ENCODE measurements at regions not wholly inside any gene's neighbourhood (a gene's known extent, or its start where the extent isn't known, plus 50 kb on each side); places are given as distances from the start of the nearest gene placed in this dataset.

GRCh38 chr15:66946578-66947164, 118.7 kb upstream of the SMAD3 start:
- DNase-seq (ENCODE audit: low read depth), result peak; percentile 76

GRCh38 chr15:66947471-66947870, 117.9 kb upstream of the SMAD3 start:
- DNase-seq (ENCODE audit: low read depth), result no peak

- peak; percentile 71 for DNase-seq (ENCODE audit: low read depth)
Measured at GRCh38 chr15:66948294-66948693, 117.1 kb upstream of the SMAD3 start.

DNA sequence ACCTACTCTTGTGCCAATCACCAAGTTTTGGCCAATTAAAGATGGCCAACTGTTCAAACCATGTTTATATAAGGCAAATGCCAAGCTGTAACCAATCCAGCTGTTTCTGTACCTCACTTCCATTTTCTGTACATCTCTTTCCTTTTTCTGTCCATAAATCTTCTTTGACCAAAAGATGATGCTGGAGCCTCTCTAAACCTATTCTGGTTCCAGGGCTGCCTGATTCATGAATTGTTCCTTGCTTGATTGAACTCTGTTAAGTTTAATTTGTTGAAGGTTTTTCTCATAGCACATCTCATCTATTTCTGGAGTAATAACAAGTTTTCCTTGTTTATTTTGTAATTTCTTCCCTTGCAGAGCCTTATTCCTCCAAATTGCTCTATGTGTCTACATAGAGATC, 115.3 kb upstream of the SMAD3 start:
- DNase-seq (ENCODE audit: low read depth), result no peak

GRCh38 chr15:66951531-66952320, 113.7 kb upstream of the SMAD3 start:
- DNase-seq (ENCODE audit: low read depth), result no peak

DNA sequence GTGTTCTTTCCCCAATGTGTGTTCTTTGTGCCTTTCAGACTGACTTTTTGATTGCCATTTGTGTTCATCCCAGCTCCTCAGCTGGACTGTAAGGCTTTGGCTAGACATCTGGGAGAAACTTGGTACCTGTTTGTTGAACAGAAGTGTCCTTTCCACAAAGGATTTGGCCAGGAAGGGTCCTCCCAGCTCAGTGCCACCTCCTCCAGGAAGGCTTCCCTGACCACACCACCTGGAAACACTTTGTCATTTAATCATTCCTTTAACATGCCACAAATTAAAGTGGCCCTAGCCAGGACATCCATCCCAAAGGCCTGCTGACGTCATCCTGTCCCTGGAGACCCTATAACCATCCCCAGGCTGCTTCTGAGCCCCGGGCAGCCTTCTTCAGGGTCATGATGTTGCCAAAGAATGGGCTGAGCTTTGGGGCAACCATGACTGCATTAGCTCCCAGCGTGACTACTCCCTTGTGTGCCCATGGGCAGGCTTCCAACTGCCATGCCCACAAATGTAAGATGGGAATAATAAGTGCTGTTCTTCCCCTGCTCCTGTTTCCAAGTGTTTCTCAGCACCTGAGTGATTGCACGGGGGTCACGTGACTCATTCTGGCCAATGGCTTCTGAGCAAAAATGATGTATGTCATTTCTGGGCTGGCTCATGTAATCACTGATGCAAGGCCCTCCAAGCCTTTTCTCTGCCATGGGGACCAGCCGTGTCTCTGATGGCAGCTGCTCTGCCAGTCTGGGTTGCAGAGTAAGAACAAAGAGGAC, 112.5 kb upstream of the SMAD3 start:
- no peak for DNase-seq (ENCODE audit: low read depth)

DNA sequence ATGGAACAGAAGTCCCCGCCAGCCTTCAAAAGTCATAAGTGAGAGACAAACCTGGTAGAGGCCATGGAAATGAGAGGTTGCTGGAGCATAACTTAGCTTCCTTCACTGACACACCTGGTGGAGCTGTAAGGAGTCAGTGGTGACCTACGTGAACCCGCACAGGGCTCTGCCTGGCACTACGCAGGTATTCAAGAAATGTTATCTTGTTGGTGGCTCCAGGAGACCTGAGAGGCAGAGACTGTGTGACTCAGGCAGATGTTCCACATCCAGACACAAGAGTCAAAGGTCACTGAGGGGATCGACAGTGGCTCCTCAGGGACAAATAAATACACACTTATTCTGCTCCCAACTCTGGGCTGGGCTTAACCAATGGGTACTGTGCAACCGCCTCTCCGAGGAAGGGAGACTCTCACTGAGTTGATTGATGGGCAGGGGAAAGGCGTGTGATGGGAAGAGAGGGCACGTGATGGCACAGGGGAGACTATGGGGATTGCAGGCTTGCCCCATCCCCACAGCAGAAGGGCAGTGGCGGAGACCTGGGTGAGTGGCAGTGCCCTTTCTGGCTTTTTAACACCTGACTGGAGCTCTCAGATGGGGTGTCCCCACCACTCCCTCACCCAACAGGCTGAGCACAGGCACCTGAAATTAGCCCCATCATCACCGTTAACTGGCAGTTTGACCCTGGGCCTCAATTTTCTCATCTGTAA, 111.7 kb upstream of the SMAD3 start:
- DNase-seq (ENCODE audit: low read depth), result no peak

GRCh38 chr15:66954601-66955000, 110.8 kb upstream of the SMAD3 start:
- DNase-seq (ENCODE audit: low read depth), result no peak

GRCh38 chr15:66955001-66955516, 110.3 kb upstream of the SMAD3 start:
- DNase-seq (ENCODE audit: low read depth), result no peak

- DNase-seq (ENCODE audit: low read depth), result peak; percentile 91
Measured at GRCh38 chr15:66955871-66956585, 109.4 kb upstream of the SMAD3 start.

DNA sequence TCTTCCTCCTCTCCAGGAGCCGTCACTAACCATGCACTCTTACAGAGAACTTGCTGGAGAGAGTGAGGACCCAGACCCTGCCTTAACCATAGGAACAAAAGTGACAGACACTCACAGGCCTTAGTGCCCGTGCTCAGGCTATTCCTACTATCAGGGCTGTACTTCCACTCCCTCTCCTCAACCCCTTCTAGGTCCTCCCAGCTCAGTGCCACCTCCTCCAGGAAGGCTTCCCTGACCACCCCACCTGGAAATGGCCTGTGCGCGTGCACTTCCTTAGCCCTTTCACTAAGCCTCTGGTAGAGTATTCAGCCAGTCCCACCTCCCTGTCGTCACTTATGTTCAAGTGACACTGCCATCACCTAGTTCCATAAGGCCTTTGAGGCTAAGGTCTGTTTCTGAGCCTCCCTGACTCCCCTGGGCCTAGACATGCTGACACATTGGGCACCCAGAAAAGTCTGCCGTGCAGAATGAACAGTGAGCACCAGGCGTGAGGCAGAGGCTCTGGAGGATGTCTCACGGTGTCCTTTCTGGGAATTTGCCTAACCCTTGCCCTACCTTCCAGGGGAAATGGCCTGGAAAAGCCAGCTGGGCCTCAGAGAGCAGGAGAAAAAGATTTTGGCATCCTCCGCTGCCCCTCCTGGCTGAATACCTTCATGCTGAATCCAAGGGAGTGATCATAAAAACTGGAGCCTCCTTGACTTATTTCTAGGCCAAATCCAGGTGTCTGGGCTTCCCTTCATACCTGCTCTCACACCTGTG, 108.6 kb upstream of the SMAD3 start:
- DNase-seq (ENCODE audit: low read depth), result no peak

DNA sequence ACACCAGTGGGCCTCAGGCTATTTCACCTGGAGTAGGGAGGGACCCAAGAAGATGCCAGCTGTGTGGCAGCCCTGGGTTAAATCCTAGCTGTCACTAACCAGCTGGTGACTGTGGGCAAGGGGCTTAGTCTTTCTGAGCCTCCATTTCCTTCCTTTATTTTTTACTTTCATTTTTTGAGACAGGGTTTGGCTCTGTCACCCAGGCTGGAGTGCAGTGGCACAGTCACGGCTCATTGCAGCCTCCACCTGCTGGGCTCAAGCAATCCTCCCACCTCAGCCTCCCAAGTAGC, 108.0 kb upstream of the SMAD3 start:
- no peak for DNase-seq (ENCODE audit: low read depth)

- no peak for DNase-seq (ENCODE audit: low read depth)
Measured at GRCh38 chr15:66959066-66959465, 106.3 kb upstream of the SMAD3 start.

GRCh38 chr15:66959875-66960274, 105.5 kb upstream of the SMAD3 start:
- DNase-seq (ENCODE audit: low read depth), result no peak

- no peak for DNase-seq (ENCODE audit: low read depth)
Measured at GRCh38 chr15:66960519-66960918, 104.9 kb upstream of the SMAD3 start.

DNA sequence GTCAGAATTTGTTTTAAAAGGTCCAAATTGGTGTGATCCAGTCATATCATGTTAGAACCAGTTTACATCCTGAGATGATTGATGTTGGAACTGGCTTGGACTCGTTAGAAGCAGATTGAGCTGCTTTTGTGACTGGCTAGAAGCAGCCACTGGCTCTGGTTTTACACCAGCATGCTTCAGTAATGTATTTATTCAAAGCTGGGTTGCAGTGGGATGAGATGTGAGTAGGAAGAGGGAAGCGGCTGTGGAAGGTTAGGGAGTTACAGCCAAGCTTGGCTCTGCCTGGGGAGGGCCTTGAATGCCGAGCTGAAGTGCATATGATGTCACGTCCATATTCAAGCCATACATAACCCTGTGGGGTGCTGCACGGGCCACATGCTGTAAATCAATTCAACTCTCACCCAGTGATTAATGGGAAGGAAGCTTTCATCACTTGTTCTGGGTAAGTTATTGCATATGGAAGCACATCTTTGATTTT, 104.0 kb upstream of the SMAD3 start:
- DNase-seq (ENCODE audit: low read depth), result no peak

GRCh38 chr15:66961901-66962300, 103.5 kb upstream of the SMAD3 start:
- DNase-seq (ENCODE audit: low read depth), result no peak

- no peak for DNase-seq (ENCODE audit: low read depth)
Measured at GRCh38 chr15:66962522-66962921, 102.9 kb upstream of the SMAD3 start.

DNA sequence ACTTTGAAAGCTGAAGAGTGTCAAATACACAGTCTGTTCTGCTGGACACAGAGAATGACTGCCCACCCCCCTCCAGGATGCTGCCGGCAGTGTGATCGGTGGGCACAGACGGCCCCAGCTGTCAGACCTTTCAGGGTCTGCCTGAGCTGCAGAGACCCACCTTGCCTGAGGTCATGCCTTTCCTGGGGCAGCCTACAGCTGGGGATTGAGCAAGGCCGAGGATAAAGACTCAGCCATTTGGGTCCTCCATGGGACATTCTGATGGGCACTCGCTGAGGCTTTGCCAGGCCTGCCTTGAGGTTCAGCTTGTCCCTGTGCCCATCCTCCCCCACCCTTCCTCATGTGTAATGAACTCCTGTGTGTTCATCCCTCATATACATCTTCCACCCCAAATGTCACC, 102.3 kb upstream of the SMAD3 start:
- DNase-seq (ENCODE audit: low read depth), result no peak

DNA sequence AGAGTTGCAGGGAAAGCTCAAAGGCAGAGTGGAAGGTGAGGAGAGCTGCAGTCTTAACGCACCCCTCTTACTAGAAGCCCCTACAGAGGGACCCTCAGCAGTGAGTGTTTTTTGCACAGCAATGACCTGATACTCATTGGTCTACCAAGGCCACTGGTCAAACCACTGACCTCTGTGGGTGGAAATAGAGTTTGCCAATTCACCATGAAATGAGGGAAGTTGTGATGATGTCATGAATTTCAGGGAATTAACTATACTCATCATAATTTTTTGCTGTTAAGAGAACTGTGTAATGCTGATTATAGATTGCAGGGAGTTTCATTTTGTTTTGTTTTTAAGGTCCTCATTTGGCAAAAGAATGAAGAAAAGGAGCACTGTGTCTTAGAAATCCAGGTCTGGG, 101.7 kb upstream of the SMAD3 start:
- no peak for DNase-seq (ENCODE audit: low read depth)

Data from ELR (cell line).